Stimulated activated CD4-positive, alpha-beta T cell treated with anti-CD3 and anti-CD28 coated beads, Interleukin-2, amount 100 ng/mL, for 4 hours (primary cell): ENCODE measurements at regions not wholly inside any gene's neighbourhood (a gene's known extent, or its start where the extent isn't known, plus 50 kb on each side); places are given as distances from the start of the nearest gene placed in this dataset.
"Not testable (repeated sequence)": the region's sequence is repeated elsewhere in the genome, so short reads cannot be mapped to it uniquely, and the experiment has no call there.

Experiments
- DNase-seq: peaks from one replicate; pipeline ENCODE4 v3.0.0-alpha.2; 2020; ENCODE audit warnings: low read depth

DNA sequence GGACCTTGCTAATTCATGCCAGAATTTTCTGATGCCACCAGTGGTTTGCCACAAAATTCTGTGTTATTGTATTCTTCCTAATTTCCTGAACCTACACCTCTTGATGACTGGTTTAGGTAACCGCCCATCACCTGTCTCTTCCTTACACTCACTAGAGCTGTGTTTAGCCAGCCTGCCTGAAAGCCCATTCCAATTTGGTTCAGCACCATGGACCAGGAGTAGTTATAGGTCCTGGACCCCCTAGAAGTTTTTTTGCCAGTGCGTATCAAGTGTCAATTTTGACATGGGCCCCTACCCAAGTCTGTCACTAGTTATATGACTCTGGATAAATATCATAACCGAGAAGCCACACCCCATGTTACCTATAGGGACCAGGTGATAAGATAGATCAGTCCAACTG is 94.0 kb upstream of the NAP1L1 start:
- no peak for DNase-seq

DNA sequence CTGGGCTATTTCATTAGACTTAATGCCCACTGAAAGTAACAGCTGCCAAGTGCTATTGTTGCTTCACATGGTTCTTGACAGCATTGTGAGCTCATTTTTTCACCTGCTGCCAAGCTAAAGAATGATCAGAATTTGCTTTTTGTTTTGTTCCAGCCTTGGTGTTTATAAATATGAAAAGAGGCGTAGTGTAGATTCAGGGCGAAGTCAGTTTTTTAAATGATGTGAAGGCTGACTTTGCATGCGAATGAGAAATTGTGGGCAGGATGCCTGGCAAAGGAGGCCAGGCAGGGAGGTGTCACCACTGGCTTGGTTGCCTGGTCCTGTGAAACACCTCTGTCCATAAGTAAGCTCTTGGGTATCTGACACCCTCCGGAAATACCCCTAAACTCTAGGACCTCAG is 93.3 kb upstream of the NAP1L1 start:
- no peak for DNase-seq

GRCh38 chr12:76176940-76177339 is 92.5 kb upstream of the NAP1L1 start:
- DNase-seq: no peak

DNA sequence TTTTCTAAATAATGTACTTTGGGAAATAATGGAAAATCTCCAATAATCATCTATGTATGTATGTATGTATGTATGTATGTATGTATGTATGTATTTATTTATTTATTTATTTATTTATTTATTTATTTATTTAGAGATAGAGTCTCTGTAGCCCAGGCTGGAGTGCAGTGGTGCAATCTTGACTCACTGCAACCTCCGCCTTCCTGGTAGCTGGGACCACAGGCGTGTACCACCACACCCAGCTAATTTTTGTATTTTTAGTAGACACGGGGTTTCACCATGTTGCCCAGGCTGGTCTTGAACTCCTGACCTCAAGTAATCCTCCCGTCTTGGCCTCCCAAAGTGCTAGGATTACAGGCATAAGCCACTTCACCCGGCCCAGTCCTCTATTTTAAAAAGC is 91.5 kb upstream of the NAP1L1 start:
- not testable (repeated sequence) for DNase-seq

GRCh38 chr12:76173756-76174155 is 89.3 kb upstream of the NAP1L1 start:
- no peak for DNase-seq

GRCh38 chr12:76158518-76159321 is 74.2 kb upstream of the NAP1L1 start:
- peak; percentile 42 for DNase-seq

GRCh38 chr12:76156726-76157125 is 72.2 kb upstream of the NAP1L1 start:
- DNase-seq: no peak

DNA sequence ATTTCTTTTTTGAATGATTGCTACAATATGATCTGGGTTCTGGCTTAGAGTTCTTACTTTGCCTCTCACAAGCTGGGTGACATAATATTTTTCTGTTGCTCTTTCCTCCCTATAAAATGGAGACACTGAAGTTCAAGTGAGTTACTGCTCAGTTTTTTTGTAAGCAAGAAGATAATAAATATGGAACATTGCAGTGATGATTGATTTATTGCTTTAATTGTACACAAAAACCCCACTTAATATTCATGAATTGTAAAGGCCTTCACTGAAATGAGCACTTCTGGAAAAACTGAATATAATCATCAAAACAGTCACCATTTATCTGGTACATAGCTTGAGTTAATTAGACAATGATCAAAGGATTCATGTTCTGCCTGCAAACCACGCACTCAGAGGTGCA is 71.8 kb upstream of the NAP1L1 start:
- DNase-seq: no peak

- DNase-seq: no peak
Observed at GRCh38 chr12:76155157-76155670, 70.7 kb upstream of the NAP1L1 start.

DNA sequence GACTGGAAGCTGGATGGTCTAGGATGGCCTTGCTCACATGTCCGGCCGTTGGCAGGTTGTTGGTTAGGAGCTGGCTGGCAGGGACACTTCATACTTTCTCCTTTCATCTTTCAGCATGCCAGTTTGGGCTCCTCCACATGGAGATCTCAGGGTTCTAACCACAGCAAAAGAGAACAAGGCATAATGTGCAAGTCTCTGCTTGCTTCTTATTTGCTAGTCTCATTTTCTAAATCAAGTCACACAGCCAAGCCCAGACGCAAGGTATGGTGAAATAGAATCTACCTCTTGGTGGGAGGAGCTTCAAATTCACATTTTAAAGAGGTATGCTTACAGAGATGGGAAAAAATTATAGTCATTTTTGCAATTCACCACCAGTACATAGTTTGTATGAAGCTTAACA is 69.1 kb upstream of the NAP1L1 start:
- no peak for DNase-seq

GRCh38 chr12:76152181-76152807 is 67.8 kb upstream of the NAP1L1 start:
- no peak for DNase-seq

GRCh38 chr12:76144245-76144549 is 59.7 kb upstream of the NAP1L1 start:
- DNase-seq: peak; percentile 51

- no peak for DNase-seq
Observed at GRCh38 chr12:76143343-76144244, 59.1 kb upstream of the NAP1L1 start.

DNA sequence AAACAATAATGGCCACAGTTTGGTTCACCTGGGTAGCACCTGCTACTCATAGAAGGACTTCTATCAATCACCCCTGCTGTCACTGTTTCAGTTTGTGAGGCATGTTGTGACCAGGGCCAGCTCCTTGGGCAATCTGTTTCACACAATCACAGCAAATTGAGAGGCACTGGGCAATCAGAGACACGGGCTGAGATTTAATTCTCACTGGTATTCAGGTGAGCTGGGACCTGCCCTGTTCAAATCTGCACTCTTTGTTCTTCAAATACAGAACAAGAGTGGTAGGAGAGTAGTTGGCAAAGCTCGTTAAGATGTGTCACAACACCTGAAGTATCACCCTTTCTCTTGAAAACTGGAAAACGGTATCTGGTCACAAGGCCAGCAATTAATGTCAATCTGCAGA is 57.8 kb upstream of the NAP1L1 start:
- no peak for DNase-seq

GRCh38 chr12:76138656-76139055 is 54.2 kb upstream of the NAP1L1 start:
- DNase-seq: no peak

DNA sequence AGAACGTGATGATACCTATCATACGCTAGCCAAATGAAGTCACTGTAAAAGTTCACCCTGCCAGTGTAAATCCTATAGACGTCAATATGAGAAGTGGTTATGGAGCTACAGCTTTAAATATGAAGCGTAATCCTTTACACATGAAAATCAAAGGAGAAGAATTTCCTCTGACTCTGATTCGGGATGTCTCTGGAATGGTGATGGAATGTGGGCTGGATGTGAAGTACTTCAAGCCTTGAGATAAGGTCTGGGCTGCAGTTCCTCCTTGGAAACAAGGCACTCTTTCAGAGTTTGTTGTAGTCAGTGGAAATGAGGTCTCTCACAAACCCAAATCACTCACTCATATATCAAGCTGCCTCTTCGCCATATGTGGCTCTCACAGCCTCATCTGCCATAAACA is 53.1 kb upstream of the NAP1L1 start:
- DNase-seq: no peak

DNA sequence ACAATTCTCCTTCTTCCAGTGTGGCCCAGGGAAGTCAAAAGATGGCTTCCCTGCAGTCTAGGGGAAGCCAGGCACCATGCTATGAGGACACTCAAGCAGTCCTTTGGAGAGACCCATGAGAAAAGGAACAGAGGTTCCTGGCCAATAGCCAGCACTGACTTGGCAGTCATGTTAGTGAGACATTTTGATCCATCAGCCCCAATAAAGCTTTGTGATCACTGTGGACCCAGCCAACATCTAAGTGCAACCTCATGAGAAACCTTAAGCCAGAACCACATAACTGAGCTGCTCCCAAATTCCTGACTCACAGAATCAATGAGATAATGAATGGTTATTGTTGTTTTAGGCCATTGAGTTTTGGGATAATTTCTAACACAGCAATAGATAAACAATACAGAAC is 51.0 kb upstream of the NAP1L1 start:
- no peak for DNase-seq
